GM20431 (cell line): ENCODE measurements at regions not wholly inside any gene's neighbourhood (a gene's known extent, or its start where the extent isn't known, plus 50 kb on each side); places are given as distances from the start of the nearest gene placed in this dataset.

Source experiments
- in situ Hi-C: fragments of 300-500 bp; cut with MseI, MboI; formaldehyde crosslinking; loops from one replicate; pipeline ENCODE4 v1.15.0; 2020; ENCODE audit warnings: low sequenced_read_pairs; ENCODE audit not compliant: unreplicated experiment

DNA sequence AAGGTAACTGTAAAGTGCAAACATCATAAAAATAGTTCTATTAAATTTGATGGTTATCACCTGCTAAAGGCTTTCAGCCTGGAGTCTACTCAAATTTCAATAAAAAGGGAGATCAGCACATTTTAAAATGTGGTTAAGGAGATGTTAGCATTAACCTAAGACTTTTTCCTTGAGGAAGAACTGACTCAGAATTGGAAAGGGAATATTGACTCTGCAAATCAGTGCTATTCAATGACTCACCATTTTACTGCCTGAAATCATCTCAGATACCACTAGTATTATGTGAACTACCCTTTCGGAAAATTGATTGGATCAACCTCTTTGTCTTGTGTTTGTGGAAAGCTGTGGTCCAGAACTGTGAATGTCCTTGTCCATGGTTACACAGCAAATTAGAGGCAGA lies 113.3 kb downstream of the ADRB2 start:
- in situ Hi-C loops: no loop called here

- in situ Hi-C loops: no loop called here
These were observed 115.4 kb downstream of the ADRB2 start for GRCh38 chr5:148941810-148942209.

- in situ Hi-C loops: loop anchor here (25.0 kb wide), 1 partner anchor 213 kb away; no protein-coding TSS in a partner anchor
These were observed 112.9 kb downstream of the SH3TC2 start for GRCh38 chr5:148949841-148950470.

DNA sequence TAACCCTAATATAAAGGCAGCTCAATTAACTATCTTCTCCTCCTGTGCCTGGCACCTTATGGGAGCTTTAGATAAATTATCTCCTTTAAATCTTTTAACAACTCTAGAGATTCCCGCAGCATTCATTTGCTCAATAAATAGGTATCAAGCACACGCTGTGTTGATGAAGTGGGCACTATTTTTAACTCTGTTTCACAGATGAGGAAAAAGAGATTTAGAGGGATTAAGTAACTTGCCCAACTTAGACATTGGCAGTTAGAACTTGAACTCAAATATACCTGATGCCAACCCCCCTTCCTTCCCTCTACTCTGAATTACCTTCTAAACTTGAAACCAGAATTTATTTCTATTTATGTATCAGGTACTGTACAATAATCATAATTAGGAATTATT lies 112.4 kb downstream of the SH3TC2 start:
- in situ Hi-C loops: loop anchor here (25.0 kb wide), 1 partner anchor 213 kb away; no protein-coding TSS in a partner anchor

- in situ Hi-C loops: loop anchor here (25.0 kb wide), 1 partner anchor 214 kb away; no protein-coding TSS in a partner anchor
These were observed 112.0 kb downstream of the SH3TC2 start for GRCh38 chr5:148950892-148951291.

- in situ Hi-C loops: loop anchor here (25.0 kb wide), 1 partner anchor 214 kb away; no protein-coding TSS in a partner anchor
These were observed 111.2 kb downstream of the SH3TC2 start for GRCh38 chr5:148951612-148952011.

- in situ Hi-C loops: loop anchor here (25.0 kb wide), 1 partner anchor 215 kb away; no protein-coding TSS in a partner anchor
These were observed 110.6 kb downstream of the SH3TC2 start for GRCh38 chr5:148952097-148952867.

DNA sequence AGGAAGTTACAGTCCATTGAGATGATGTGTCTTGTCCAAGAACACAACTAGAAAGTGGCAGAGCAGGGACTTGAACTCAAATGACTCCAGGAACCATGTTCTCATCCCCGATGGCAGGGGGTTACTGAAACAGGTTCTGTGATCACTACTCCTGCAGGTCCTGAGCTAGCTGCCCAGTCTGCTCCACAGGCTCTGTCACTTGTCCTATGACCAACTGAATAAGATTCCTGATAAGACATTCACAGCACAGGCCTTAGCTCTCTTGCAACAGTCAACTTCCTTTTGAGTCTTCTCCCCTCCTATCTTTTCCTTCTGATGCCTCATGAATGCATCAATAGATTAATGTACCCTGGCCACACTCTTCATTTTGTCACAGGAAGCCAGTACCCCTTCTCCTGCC lies 109.2 kb downstream of the SH3TC2 start:
- in situ Hi-C loops: loop anchor here (25.0 kb wide), 1 partner anchor 216 kb away; no protein-coding TSS in a partner anchor
